Endothelial cell of umbilical vein (primary cell): ENCODE measurements at regions not wholly inside any gene's neighbourhood (a gene's known extent, or its start where the extent isn't known, plus 50 kb on each side); places are given as distances from the start of the nearest gene placed in this dataset.

ENCODE experiments used
- BruUV-seq: library from RNA; stranded (reverse); fragments of 400-500 nt; replicated peaks from 2 replicates; lab custom pipeline; 2021; lab: Mats Ljungman, UMichigan
- CTCF ChIA-PET: fragments of 300-600, 350-600 bp; sonication (Branson Sonifier 250); formaldehyde crosslinking; loops from one replicate; lab custom pipeline; 2021; ENCODE audit warnings: antibody characterized with exemption, inconsistent platforms; lab: Charles Lee
- POLR2A ChIA-PET: fragments of 300-600, 350-600 bp; sonication (Branson Sonifier 250); formaldehyde crosslinking; loops from one replicate; lab custom pipeline; 2021; ENCODE audit warnings: antibody characterized with exemption, inconsistent platforms; lab: Charles Lee
- DNase-seq: peaks from one replicate; pipeline ENCODE4 v3.0.0-alpha.2; 2011; ENCODE audit warnings: low read depth, low spot score
- FAIRE-seq: peaks from 2 replicates; lab custom pipeline; 2011; peaks lifted over from hg19 to GRCh38; lab: Jason Lieb, UNC
- H2AFZ ChIP-seq: 2 replicates; pipeline ENCODE4 v1.6.0; 2012; ENCODE audit warnings: low read depth, low read length, control low read depth, inconsistent platforms
- H3K27ac ChIP-seq: 2 replicates; pipeline ENCODE4 v1.5.1; 2011; ENCODE audit warnings: low read depth, mild to moderate bottlenecking, control low read depth, low read length, moderate library complexity; ENCODE audit not compliant: insufficient read depth
- H3K27me3 ChIP-seq, 2 experiments: 2 replicates each; pipeline versions ENCODE4 v1.6.0 to v1.6.1; 2011; ENCODE audit warnings: low read length in 2 of 2, mixed read lengths in 1 of 2; ENCODE audit not compliant: control insufficient read depth in 2 of 2, insufficient read depth in 2 of 2
- H3K36me3 ChIP-seq, 2 experiments: 2 replicates in 1 of 2; 3 replicates in 1 of 2; pipeline ENCODE4 v1.5.1; 2011; ENCODE audit warnings: low read length in 2 of 2, mild to moderate bottlenecking in 1 of 2, moderate library complexity in 1 of 2; ENCODE audit not compliant: control insufficient read depth in 2 of 2, insufficient read depth in 2 of 2; ENCODE audit errors: extremely low read depth in 1 of 2
- H3K4me1 ChIP-seq: 3 replicates; pipeline ENCODE4 v1.5.1; 2011; ENCODE audit warnings: mild to moderate bottlenecking, low read length; ENCODE audit not compliant: control insufficient read depth, insufficient read depth; ENCODE audit errors: extremely low read depth
- H3K4me2 ChIP-seq: 2 replicates; pipeline ENCODE4 v1.6.1; 2011; ENCODE audit warnings: low read length, control low read depth, mixed read lengths; ENCODE audit not compliant: insufficient read depth
- H3K4me3 ChIP-seq, 3 experiments: fragments of 200-600 bp in 1 of 3; sonication (generic), shearing (Covaris generic) in 1 of 3; replicated peaks in 1 of 3; 2 replicates each; pipeline ENCODE4 v1.5.1; 2011 to 2016; ENCODE audit warnings: control low read depth in 3 of 3, low read length in 3 of 3, mild to moderate bottlenecking in 2 of 3, inconsistent platforms in 1 of 3, low read depth in 1 of 3, moderate library complexity in 1 of 3; ENCODE audit not compliant: insufficient read depth in 1 of 3
- H3K79me2 ChIP-seq: 2 replicates; pipeline ENCODE4 v1.6.0; 2012; ENCODE audit warnings: low read length, inconsistent platforms; ENCODE audit not compliant: control insufficient read depth, insufficient read depth
- H3K9ac ChIP-seq: replicated peaks from 2 replicates; pipeline ENCODE3; 2011; ENCODE audit warnings: low read length, control low read depth; ENCODE audit not compliant: insufficient read depth; ENCODE audit errors: extremely low read depth
- H3K9me1 ChIP-seq: replicated peaks from 3 replicates; pipeline ENCODE4 v1.6.0; 2011; ENCODE audit warnings: mild to moderate bottlenecking, low read length; ENCODE audit not compliant: control insufficient read depth, insufficient read depth; ENCODE audit errors: extremely low read depth
- H3K9me3 ChIP-seq: replicated peaks from 2 replicates; pipeline ENCODE4 v1.5.1; 2012; ENCODE audit warnings: low read length, inconsistent platforms; ENCODE audit not compliant: control insufficient read depth, insufficient read depth
- H4K20me1 ChIP-seq: replicated peaks from 2 replicates; pipeline ENCODE3; 2011; ENCODE audit warnings: mild to moderate bottlenecking, low read length; ENCODE audit not compliant: control insufficient read depth, insufficient read depth; ENCODE audit errors: extremely low read depth
- EZH2 ChIP-seq: IDR thresholded peaks from 2 replicates; pipeline ENCODE4 v1.6.1; 2012; ENCODE audit warnings: borderline replicate concordance, low read depth, mild to moderate bottlenecking, moderate library complexity, low read length, inconsistent platforms; ENCODE audit not compliant: severe bottlenecking
- FOS ChIP-seq: IDR thresholded peaks from 2 replicates; pipeline ENCODE4 v1.6.1; 2011; ENCODE audit warnings: mild to moderate bottlenecking, low read length, moderate library complexity, borderline replicate concordance; ENCODE audit not compliant: insufficient read depth
- GATA2 ChIP-seq: IDR thresholded peaks from 2 replicates; pipeline ENCODE4 v1.7.0; 2011; ENCODE audit warnings: low read depth, mild to moderate bottlenecking, moderate library complexity, mixed read lengths, low read length; ENCODE audit not compliant: insufficient read length, insufficient read depth
- JUN ChIP-seq: IDR thresholded peaks from 2 replicates; pipeline ENCODE4 v1.6.1; 2011; ENCODE audit warnings: borderline replicate concordance, low read depth; ENCODE audit not compliant: insufficient read length, insufficient read depth
- MYC ChIP-seq: IDR thresholded peaks from one replicate; pipeline ENCODE4 v1.6.1; 2011; ENCODE audit warnings: mild to moderate bottlenecking, low read depth, low read length
- POLR2A ChIP-seq: IDR thresholded peaks from 2 replicates; pipeline ENCODE4 v1.6.1; 2012; ENCODE audit warnings: low read depth, mild to moderate bottlenecking, control low read depth, low read length
- POLR2AphosphoS5 ChIP-seq: IDR thresholded peaks from 2 replicates; pipeline ENCODE4 v1.6.1; 2012; ENCODE audit warnings: low read depth, mild to moderate bottlenecking, control low read depth, low read length, moderate library complexity; ENCODE audit not compliant: insufficient read depth
- dilution Hi-C: fragments of 300-500 bp; cut with MboI; formaldehyde crosslinking; loops from one replicate; pipeline ENCODE4 v1.15.0; 2019; ENCODE audit warnings: low sequenced_read_pairs; ENCODE audit not compliant: extremely low pct_ligation_motif_present
- intact Hi-C: fragments of 100-400 bp; cut with micrococcal nuclease; formaldehyde crosslinking; loops from one replicate; pipeline ENCODE4 v1.10.0; 2022
- TF ChIP-seq, protein P1 (sequence below): IDR thresholded peaks from 2 replicates; pipeline ENCODE4 v1.6.1; 2011; ENCODE audit not compliant: insufficient read depth, insufficient read length
- TF ChIP-seq, protein P2 (sequence below), 2 donors: IDR thresholded peaks; 1 replicate in 1 of 2; 2 replicates in 1 of 2; pipeline ENCODE4 v1.5.1; 2011; ENCODE audit warnings: low read length in 2 of 2, mild to moderate bottlenecking in 2 of 2, moderate library complexity in 2 of 2, control low read depth in 1 of 2, inconsistent platforms in 1 of 2, low read depth in 1 of 2; ENCODE audit not compliant: insufficient read depth in 1 of 2; ENCODE audit errors: extremely low read depth in 1 of 2

DNA sequence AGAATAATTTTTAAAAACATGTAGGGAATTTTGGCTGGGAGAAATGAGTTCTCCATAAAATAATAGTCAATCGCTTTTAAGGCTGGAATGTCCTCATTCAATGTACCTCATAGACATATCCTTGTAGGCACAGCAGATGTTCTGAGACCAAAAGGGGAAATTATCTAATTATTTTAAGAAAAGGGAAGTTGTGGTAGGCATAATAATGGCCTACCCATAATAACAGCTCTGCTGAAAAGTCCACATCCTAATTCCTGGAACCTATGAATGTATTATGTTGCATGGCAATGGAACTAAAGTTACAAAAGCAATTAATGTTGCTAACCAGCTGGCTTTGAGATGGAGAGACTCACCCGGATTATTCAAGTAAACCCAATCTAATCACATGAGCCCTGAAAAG, 216.1 kb downstream of the TRIM36 start:
- CTCF ChIA-PET: no interaction called here

DNA sequence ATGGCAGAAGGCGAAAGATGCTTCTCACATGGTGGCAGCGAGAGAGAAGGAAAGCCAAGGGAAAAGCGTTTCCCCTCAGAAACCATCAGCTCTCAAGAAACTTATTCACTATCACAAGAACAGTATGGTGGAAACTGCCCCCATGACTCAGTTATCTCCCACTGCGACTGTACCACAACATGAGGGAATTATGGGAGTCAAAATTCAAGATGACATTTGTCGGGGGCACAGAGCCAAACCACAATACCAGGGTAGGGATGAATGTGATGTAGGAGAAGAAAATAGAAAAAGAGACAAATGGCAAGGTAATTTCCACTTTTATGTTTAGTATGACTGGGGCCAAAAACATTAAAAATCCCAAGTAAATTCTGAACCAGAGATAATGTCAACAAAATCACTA, 216.8 kb downstream of the TRIM36 start:
- CTCF ChIA-PET: no interaction called here
- Histone ChIP-seq H3K9ac (no peak overlapping the region), H3K9me1 (no peaks in the 10 kb centered on the region), H3K36me3 (no peaks in the 10 kb centered on the region), H3K4me3 (no peak overlapping the region), H3K79me2 (no peaks in the 10 kb centered on the region), H4K20me1 (no peaks in the 10 kb centered on the region), H3K9me3 (peaks cover 2% of the 10 kb centered on the region), H3K27ac (no peak overlapping the region), H3K27me3 (no peaks in the 10 kb centered on the region), H2AFZ (no peak overlapping the region), H3K4me2 (no peak overlapping the region), H3K4me1 (no peaks in the 10 kb centered on the region)
- TF ChIP-seq POLR2AphosphoS5 (no peak), POLR2A (no peak), MYC (no peak), EZH2 (no peak), JUN (no peak), FOS (no peak), GATA2 (no peak)
- TF ChIP-seq, protein P1, sequence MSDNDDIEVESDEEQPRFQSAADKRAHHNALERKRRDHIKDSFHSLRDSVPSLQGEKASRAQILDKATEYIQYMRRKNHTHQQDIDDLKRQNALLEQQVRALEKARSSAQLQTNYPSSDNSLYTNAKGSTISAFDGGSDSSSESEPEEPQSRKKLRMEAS: no peak
- TF ChIP-seq, protein P2, sequence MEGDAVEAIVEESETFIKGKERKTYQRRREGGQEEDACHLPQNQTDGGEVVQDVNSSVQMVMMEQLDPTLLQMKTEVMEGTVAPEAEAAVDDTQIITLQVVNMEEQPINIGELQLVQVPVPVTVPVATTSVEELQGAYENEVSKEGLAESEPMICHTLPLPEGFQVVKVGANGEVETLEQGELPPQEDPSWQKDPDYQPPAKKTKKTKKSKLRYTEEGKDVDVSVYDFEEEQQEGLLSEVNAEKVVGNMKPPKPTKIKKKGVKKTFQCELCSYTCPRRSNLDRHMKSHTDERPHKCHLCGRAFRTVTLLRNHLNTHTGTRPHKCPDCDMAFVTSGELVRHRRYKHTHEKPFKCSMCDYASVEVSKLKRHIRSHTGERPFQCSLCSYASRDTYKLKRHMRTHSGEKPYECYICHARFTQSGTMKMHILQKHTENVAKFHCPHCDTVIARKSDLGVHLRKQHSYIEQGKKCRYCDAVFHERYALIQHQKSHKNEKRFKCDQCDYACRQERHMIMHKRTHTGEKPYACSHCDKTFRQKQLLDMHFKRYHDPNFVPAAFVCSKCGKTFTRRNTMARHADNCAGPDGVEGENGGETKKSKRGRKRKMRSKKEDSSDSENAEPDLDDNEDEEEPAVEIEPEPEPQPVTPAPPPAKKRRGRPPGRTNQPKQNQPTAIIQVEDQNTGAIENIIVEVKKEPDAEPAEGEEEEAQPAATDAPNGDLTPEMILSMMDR (IDR thresholded peaks at IDR 0.05; ENCODE audit: extremely low read depth in 1 of 2, insufficient read depth in 1 of 2, low read depth in 1 of 2, low read length in 2 of 2): no peak
- dilution Hi-C loops: no loop called here
- BruUV-seq: no TSS peak
- intact Hi-C loops: no loop called here
- DNase-seq (no peak), FAIRE-seq (no peak)
- POLR2A ChIA-PET: no interaction called here

More for the DNA sequence above, 216.1 kb downstream of the TRIM36 start:
- no peaks in the 10 kb centered on the region for H3K36me3 ChIP-seq
- no TSS peak for BruUV-seq
- H3K9ac ChIP-seq: no peak overlapping the region
- FAIRE-seq (no peak), DNase-seq (no peak)
- H3K79me2 ChIP-seq: no peaks in the 10 kb centered on the region
- no peak overlapping the region for H3K4me3 ChIP-seq
- H3K27ac ChIP-seq: no peak overlapping the region
- H2AFZ ChIP-seq: no peak overlapping the region
- POLR2A ChIA-PET: no interaction called here
- no peaks in the 10 kb centered on the region for H3K4me1 ChIP-seq
- no peaks in the 10 kb centered on the region for H3K27me3 ChIP-seq
- dilution Hi-C loops: no loop called here
- no peaks in the 10 kb centered on the region for H4K20me1 ChIP-seq
- peaks cover 2% of the 10 kb centered on the region for H3K9me3 ChIP-seq
- no peak overlapping the region for H3K4me2 ChIP-seq
- H3K9me1 ChIP-seq: no peaks in the 10 kb centered on the region
- no peak for TF ChIP-seq GATA2
- intact Hi-C loops: no loop called here
